NAMALWA (cell line): ENCODE measurements at regions not wholly inside any gene's neighbourhood (a gene's known extent, or its start where the extent isn't known, plus 50 kb on each side); places are given as distances from the start of the nearest gene placed in this dataset.
"Not testable (repeated sequence)": the region's sequence is repeated elsewhere in the genome, so short reads cannot be mapped to it uniquely, and the experiment has no call there.

Source experiments
- DNase-seq: peaks from one replicate; pipeline ENCODE4 v3.0.0-alpha.2; 2015; ENCODE audit warnings: low spot score

DNA sequence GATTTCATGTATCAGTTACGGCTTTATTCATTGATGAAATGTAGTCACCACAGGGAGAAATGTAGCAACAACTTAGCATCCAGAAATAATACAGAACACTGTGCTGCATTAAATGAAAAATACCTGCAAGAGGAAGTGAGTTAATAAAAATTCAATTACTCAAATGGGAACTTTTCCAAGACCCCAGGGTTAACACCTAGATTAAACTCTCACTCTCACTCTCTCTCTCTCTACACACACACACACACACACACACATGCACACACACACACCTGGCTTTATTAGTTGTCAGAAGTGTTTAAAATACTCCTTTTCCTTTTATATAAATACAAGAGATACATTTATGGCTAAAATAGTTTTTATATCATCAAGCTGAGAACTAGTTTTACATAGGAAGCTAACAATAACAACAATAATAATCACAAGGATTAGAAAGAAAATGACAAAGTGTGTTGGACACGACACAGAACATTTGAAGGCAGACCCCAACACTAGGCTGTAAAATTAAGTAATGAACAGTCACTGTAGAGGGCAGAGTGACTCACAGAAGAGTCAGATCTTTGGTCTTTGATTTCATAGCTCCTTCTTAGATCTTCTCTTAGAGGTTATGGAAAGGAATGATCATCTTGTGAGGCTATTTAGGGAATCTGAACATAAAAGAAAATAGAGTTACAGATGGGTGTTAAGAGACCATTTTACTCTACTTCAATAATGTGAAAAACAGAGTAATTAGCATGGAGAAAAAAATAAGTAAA is 1266.0 kb upstream of the ADGRL2 start:
- peak; percentile 4 for DNase-seq

DNA sequence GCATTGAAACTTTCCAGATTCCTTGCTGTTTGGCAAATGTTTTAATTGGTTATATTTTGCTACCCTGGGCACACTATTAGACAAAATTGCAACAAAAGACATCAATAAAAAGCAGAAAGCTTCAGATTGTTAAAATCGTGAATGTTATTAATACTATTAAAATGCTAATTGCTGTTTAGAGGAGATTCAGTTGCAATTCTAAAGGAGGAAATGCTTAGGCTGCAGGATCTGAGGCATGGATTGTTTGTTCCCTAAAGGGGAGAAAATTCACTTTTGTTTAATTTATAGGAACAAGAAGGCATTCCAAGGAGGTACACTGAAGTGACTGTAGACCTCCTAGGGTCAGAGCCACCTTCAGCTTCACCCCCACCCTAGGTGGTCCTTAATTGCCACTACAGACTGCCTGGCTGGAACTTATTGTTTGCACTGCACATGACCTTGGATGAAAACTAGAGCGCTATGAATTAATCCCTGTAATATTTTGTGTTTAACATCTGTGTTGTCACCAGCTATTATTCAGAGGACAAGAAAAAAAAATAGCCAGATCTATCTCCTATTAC is 1266.9 kb upstream of the ADGRL2 start:
- no peak for DNase-seq

DNA sequence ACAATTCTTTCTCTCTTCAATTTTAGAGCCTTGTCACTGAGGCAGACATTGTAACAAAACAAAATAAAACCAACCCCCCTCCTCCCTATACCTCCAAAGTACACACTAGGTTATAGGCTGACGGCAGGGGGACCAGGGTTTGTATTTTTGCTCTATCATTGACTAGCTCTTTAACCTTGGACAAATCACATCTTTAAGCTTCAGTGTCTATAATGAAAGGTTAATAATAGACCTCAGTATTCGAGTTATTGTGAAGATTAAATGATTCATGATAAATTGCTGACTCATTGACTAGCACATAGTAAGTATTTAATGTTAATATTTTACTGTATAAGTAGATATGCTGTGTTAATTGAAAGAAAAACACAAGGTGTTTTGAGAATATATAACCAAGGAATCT is 1267.6 kb upstream of the ADGRL2 start:
- no peak for DNase-seq

DNA sequence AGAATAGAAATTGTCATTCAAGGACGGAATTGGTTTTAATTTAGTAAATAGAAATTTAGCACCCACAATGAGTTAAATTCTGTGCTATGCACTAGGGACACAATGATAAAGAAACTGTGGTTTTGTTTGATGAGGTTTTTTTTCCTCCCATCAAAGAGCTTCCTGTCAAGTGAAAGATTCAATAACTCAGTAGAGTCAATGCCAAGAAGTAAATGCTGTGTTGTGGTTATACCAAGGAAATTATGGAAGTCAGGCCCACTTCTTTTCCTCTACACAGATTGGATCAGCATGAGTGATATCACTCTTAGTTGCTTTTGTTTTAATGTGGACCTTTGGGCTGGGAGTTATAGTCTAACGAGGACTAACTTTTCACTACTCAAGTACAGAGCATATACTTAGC is 1269.6 kb upstream of the ADGRL2 start:
- no peak for DNase-seq

DNA sequence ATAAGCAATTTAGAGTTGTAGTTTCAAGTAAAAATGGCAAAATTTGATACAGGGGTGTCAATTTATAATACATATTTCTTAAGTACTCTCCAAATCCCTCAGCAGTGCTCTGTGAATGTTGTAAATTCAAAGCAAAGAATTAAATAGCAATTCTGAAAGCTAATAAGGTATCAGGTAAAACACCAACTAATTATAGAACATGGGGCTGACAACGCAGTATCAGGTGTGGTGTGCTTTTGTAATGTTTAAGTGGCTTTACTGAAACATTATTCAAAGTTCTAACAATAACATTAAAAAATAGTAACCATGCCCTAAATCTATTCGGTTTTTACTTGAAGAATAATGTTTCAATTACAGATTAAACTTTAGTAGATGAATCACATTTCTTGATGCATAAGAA is 1271.2 kb upstream of the ADGRL2 start:
- no peak for DNase-seq

DNA sequence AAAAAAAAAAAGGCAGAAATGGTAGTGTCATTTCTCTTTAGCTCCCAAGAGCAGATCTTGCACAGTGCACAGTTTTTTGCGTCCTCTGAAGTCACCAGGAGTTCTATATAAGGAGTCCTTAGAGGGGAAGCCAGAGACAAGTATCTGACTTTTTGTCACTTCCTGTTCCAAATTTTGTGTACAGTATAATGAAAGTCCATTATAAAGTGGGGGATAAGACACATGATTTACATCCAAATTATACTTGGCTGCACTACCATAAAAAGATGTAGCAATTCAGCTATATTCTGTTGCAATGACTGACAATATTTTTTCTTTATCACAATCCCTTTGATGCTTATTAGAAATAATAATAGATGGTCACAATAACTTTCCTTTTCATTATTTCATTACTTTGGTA is 1276.9 kb upstream of the ADGRL2 start:
- no peak for DNase-seq

DNA sequence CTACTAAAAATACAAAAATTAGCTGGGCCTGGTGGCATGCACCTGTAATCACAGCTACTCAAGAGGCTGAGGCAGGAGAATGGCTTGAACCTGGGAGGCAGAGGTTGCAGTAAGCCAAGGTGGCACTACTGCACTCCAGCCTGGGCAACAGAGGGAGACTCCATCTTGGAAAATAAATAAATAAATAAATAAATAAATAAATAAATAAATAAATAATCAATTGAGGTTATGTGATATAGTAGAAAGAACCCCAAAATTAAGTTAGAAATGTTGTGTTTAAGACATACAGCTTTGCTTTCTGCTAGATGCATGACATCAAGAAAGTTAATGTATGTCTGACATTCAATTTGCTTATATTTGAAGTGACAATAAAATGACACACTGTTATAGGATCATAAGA is 1277.7 kb upstream of the ADGRL2 start:
- not testable (repeated sequence) for DNase-seq

DNA sequence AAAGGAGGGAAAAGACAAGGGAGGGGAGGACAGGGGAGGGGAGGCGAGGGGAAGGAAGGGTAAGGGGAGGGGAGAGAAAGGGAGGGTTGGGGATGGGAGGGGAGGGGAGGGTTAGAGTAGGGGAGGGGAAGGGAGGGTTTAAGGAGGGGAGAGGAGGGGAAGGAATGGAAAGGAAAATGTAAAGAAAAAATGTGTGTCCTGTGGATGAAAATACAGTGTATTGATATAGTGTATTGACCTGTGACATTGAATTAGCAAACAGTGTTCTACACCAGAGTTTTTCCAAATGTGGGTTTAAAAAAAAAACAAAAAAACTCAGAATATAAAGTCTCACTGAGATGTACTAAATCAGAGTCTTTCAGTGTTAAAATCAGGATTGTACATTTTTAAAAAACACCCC is 1279.8 kb upstream of the ADGRL2 start:
- no peak for DNase-seq

DNA sequence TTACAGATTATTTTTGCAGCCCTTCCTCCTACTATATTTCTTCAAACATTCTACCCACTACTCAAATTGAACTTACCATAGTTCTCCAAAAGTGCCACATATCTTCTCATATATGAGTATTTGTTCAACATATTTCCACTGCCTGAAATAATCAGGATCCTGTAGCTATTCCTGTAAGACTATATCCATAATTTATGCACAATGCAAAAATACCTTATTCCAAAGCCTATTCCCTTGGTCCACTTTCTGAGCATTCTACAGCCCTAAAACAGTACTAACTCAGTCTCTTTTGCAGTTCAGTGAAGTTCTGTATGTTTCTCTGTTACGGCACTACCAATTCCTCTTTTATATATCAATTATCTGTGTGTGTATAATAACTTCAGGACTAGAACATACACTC is 1283.7 kb upstream of the ADGRL2 start:
- no peak for DNase-seq

DNA sequence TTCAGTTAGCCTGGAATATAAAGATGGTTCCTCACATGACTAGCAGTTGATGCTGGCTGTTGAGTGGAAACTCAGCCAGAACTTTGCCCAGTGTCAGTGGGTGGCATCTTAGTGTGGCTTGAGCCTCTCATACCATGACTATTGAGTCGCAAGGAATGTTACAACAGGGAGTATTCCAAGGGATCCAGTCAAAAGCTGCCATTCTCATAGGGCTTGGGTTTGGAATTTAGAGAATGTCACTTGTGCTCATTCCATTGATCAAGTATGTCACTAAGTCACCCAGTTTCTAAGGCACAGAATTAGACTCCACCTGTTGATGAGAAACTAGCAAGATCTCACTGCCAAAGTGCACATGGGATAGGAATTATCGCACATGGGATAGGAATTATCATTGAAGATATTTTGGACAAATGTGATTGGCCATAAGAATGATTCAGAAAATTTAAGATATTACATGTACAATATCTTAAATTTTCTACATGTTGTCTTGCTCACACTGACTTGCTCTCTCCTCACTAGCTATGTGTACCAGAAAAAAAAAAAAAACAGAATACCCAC is 1290.7 kb upstream of the ADGRL2 start:
- no peak for DNase-seq

DNA sequence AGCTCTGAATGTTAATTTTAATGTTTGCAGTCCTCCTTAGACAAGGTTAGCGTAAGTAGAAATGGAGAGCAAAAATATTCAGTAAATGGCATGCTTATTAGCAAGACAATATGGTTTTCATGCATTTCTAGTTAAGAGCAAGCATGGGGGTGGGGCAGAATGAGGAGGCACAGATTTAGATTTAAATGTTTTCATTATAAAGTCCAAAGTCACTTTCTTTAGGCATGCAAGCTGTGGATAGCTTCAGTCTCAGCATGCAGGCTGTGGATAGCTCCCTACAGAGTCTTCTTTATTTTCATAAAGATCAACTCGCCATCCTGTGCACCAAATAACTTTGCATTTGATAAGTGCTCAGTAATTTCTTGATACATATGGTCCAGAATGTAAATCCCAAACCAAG is 1294.5 kb upstream of the ADGRL2 start:
- DNase-seq: no peak

DNA sequence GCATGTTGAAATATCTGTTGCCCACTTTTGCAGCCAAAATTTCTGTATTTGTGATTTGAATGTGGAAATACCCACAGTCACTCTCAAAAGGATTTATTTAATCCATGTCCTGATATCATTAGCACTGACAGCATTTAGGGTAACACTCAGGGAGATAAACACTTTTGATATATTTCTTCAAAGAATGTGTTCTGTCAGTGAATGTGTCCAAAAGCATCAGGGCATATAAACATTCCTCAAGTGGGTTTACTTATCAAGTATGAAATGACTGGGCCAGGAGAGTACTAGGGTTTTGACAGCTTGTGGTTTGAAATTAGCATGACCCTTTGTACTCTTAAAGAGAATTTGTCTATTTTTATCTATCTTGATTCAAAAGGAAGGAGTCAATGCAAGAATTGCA is 1302.1 kb upstream of the ADGRL2 start:
- no peak for DNase-seq

DNA sequence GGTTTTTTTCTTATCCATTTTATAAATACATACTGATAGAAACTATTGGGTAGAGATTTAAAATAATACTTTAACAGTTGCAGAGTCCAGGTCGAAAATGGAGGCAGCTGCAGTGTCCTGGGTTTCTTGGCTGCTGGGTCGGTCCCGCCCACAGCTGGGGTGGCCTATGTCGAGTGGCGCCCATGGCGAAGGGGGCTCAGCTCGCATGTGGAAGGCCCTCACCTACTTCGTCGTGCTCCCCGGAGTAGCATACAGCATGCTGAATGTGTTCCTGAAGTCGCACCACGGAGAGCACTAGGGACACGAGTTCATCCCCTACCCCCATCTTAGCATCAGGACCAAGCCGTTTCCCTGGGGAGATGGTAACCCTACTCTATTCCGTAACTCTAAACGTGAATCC is 1304.9 kb upstream of the ADGRL2 start:
- no peak for DNase-seq

DNA sequence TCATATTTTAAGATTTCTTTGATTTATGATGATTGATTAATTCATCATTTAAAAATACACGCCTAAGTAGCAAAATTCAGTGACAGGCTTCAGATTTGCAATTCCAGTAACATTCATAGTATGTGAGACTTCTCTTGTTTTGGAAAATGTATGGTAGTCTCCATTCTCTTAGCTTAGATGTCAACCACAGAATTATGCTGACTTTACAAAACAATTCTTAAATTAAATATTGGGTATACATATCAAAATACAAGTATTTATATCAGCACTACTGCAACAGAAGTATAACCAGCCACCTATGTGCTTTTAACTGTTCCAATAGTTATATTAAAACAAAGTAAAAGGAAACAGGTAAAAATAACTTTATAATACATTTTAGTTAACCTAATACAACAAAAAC is 1328.6 kb upstream of the ADGRL2 start:
- DNase-seq: no peak

DNA sequence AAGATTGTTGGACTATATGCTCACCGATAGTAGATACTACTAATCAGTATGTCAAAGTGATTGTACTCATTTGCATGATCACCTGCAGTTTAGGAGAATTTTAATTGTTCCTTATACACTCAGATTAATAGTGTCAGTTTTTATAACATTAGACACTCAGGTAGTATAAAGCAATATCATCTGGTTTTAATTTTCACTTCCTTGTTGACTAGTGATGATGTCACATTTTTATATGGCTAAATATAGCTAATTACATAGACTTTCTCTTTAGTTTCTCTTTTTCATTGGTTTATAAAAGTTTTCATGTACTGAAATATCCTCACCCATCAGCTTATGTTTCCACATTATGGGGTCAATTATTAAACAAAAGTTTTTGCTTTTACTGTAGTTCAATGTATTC is 1332.4 kb upstream of the ADGRL2 start:
- peak; percentile 8 for DNase-seq

DNA sequence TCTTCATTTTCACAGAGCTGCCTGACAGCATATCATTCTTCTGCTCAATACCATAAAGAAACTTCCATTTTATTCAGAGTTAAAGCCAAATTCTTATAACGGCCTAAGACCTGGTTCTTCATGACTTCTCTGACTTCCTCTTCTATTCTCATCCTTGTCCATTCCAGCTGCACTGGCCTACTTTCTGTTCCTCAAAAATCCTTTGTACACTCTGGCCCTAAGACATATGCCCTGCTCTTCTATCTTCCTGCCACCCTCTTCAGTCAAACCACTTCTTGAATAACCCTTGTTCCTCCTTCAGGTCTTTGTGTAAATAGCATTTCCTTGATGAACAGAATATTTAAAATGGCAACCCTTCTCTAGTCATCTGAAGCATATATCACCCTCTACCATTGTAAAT is 1338.7 kb upstream of the ADGRL2 start:
- peak; percentile 71 for DNase-seq

DNA sequence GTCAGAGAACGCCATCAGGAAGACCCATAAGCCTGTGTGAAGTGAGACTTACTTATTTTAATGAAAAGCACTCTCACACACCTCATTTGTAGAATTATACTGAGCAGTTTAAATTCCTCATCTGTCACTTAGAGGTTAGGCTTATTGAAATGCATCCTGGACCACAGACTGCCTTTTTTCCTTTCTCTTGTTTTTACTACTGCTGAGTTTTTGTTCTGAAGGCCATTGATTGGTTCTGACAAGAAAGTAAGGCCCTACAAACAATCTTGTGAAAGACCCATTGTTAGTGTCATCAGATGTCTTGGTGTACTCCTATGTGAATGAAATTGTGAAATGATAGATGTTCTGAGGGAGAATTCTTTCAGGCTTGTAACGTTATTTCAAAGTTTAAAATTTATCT is 1343.3 kb upstream of the ADGRL2 start:
- DNase-seq: no peak

DNA sequence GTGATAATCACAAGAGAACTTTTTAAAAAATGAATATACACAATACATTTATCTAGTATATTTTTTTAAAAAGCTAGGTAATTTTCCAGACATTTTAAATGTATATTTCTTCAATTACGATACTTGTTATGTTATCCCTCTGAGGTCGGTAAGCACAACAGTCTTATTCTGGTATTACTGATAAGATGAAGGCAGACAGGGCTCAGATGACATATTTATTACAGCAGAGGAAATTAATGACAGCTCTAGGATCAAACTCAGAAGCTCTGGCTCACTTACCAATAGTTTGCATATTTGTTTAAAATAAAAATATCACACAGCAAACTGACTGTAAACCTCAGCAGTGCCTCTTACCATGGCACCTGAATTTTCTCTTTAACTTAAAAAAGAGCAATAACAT is 1347.0 kb upstream of the ADGRL2 start:
- no peak for DNase-seq

DNA sequence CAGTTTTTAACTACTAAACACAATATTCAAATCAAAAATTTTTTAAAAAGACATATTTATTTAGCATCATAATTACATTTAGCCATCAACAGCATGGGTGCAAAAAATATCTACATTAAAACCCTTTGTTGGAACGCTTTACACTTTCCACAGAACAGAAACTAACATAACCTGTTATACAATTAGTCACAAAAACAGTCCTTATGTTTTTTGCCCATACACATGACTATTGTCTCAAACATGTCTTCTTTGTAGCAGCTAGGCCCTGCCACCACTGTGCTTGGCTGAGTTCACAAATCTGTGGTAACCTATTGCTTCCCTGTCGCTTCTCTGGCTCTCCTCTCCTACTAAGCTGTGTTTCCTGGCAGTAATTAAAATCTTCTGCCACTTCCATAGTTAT is 1350.0 kb upstream of the ADGRL2 start:
- no peak for DNase-seq

DNA sequence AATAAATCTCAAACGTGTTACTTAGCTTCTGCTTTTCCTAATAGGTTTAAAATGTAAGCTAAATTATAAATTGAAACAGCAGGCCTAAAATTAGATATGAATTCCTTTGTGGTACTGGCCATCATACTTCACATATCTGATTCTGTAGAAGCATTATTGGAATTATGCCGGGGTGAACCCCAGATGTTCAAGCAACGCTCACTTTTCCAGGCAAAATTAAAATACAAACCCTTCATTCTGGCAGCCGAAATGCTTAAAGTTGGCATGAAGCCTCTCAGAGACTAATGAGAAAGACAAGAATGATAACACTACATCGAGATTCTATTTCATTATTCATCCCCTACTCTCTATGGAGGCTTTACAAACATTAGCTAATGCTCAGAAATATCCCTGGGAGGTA is 1352.7 kb upstream of the ADGRL2 start:
- DNase-seq: no peak

DNA sequence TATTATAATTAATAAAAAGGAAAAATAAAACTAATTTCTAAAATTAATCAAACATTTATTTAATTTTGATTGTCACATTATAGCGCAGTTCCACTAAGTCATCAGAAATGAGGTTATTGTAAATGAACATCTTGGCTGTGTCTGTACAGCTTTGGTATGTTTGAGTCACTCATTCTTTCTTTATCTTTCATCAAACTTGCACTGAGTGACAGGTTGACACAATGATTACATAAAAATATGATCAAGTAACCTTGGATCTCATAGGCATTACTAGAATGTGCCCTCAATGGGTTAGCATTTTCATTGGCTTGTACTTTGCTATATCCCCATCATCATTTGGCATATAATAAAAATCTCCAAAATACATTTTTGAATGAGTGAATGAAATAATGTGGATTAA is 1353.2 kb upstream of the ADGRL2 start:
- DNase-seq: no peak

DNA sequence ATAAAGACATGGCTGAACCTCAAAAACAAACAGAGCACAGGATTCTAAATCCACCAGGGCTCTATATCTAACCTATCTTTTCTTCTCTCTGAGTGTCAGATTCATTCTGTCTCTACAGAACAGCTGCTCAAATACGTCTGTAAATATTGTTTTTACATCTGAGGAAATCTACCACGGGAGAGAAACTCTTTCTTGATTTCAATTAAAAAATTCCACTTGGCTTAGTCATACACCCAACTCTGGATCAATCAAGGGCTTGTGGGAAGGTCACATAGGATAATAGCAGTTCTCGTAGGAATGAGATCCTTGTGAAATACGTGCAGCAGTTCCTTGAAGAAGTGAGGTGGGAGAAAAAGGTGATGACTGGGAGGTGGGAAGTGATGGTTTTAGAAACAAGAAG is 1355.7 kb upstream of the ADGRL2 start:
- no peak for DNase-seq

DNA sequence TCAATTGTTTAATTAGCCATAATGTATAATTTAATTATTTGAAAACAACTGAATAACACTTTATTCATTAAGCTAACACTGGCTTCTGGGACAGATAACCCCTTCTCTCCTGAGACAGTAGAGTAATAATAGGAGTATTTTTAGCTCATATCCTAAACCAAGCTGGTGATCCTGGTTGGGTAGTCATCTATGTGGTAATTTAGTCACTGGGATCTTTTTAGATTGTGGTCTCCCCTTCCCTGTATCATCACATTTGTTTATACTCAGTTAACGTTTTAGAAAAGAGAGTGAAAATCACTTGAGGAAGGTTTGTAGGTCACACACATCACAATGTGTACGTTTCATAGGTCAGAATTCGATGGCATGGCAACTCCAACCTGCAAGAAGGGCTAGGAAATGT is 1356.6 kb upstream of the ADGRL2 start:
- no peak for DNase-seq

DNA sequence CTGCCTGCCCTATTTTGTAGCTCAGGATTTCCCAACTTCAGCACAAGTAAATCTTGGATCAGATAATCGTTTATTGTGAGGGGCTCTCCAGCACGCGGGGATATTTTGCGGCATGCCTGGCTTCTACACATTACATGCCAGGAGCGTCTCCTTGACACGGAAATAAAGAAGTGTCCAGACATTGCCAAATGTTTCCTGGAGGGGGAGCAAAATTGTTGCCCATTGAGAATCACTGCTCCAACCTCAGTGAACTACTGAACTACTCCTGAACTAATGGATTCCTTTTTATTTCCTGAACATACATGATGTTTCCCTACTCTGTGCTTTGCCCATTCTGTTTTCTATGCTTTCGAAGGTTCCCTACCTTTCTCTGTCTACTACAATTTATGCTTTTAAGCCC is 1359.1 kb upstream of the ADGRL2 start:
- no peak for DNase-seq
